K562 (cell line): ENCODE measurements at regions not wholly inside any gene's neighbourhood (a gene's known extent, or its start where the extent isn't known, plus 50 kb on each side); places are given as distances from the start of the nearest gene placed in this dataset.

Experiments
- ATAC-seq: fragments of 200-7000 bp; cut with Tn5 transposase; 3 replicates; pipeline ENCODE4 v1.9.1; 2020; ENCODE audit warnings: moderate library complexity
- BruUV-seq: library from RNA; stranded (reverse); fragments of 400-500 nt; replicated peaks from 2 replicates; lab custom pipeline; 2021; lab: Mats Ljungman, UMichigan
- CTCF ChIA-PET: fragments of 300-600 bp; formaldehyde crosslinking; extraction: SDS; loops from one replicate; lab custom pipeline; 2021; ENCODE audit warnings: low intra/inter-chr PET ratio; lab: Yijun Ruan, JAX
- POLR2A ChIA-PET: fragments of 300-600, 350-650 bp; sonication (Branson Sonifier 250); formaldehyde crosslinking; extraction: SDS; loops from one replicate; lab custom pipeline; 2021; ENCODE audit warnings: antibody characterized with exemption, inconsistent platforms; lab: Yijun Ruan, JAX
- DNase-seq, 4 experiments: peaks; one replicate each; pipeline versions ENCODE4 v3.0.0 to v3.0.0-alpha.2; 2011 to 2018; ENCODE audit warnings: low spot score in 3 of 4, mixed read lengths in 3 of 4; ENCODE audit errors: extremely low read depth in 1 of 4
- FAIRE-seq: peaks from 2 replicates; lab custom pipeline; 2011; peaks lifted over from hg19 to GRCh38; lab: Jason Lieb, UNC
- H2AFZ ChIP-seq: 2 replicates; pipeline ENCODE4 v1.6.0; 2011; ENCODE audit warnings: low read depth, low read length, control low read depth, inconsistent platforms
- H3K27ac ChIP-seq: fragments of 200-600 bp; 3 replicates; pipeline ENCODE4 v1.8.0; 2011; ENCODE audit warnings: low read depth, mild to moderate bottlenecking, control low read depth, inconsistent platforms, low read length, moderate library complexity, mixed read lengths; ENCODE audit errors: extremely low read depth
- H3K27me3 ChIP-seq, 2 experiments: fragments of 300-600 bp in 1 of 2; 2 replicates in 1 of 2; 3 replicates in 1 of 2; pipeline versions ENCODE4 v1.6.0 to v1.8.0; 2011; ENCODE audit warnings: inconsistent platforms in 2 of 2, low read length in 2 of 2, mild to moderate bottlenecking in 1 of 2, mixed read lengths in 1 of 2, moderate library complexity in 1 of 2; ENCODE audit not compliant: control insufficient read depth in 2 of 2, insufficient read depth in 2 of 2
- H3K36me3 ChIP-seq: fragments of 300-600 bp; 3 replicates; pipeline ENCODE4 v1.8.0; 2011; ENCODE audit warnings: mild to moderate bottlenecking, low read length, inconsistent platforms; ENCODE audit not compliant: control insufficient read depth, insufficient read depth
- H3K4me1 ChIP-seq, 2 experiments: fragments of 200-600 bp in 1 of 2; replicated peaks in 1 of 2; 2 replicates in 1 of 2; 3 replicates in 1 of 2; pipeline versions ENCODE4 v1.5.1 to v1.8.0; 2011; ENCODE audit warnings: inconsistent platforms in 2 of 2, low read length in 2 of 2, mild to moderate bottlenecking in 1 of 2, mixed read lengths in 1 of 2, moderate library complexity in 1 of 2; ENCODE audit not compliant: control insufficient read depth in 2 of 2, insufficient read depth in 2 of 2
- H3K4me2 ChIP-seq: 2 replicates; pipeline ENCODE4 v1.6.1; 2011; ENCODE audit warnings: low read length, control low read depth, inconsistent platforms, mixed read lengths; ENCODE audit not compliant: insufficient read depth
- H3K4me3 ChIP-seq: fragments of 200-600 bp; sonication (generic), shearing (Covaris generic); 2 replicates; pipeline ENCODE4 v1.5.1; 2016; ENCODE audit warnings: control low read depth, inconsistent platforms
- H3K79me2 ChIP-seq: fragments of 200-600 bp; 3 replicates; pipeline ENCODE4 v1.8.0; 2011; ENCODE audit warnings: low read length, inconsistent platforms; ENCODE audit not compliant: control insufficient read depth, insufficient read depth
- H3K9ac ChIP-seq, 2 experiments: 2 replicates each; pipeline versions ENCODE4 v1.6.0 to v1.6.1; 2011; ENCODE audit warnings: low read depth in 2 of 2, low read length in 2 of 2, control low read depth in 1 of 2, inconsistent platforms in 1 of 2, mild to moderate bottlenecking in 1 of 2, mixed read lengths in 1 of 2; ENCODE audit not compliant: insufficient read depth in 1 of 2
- H3K9me1 ChIP-seq: one replicate; pipeline ENCODE4 v1.6.0; 2011; ENCODE audit warnings: inconsistent platforms, mild to moderate bottlenecking, low read length, moderate library complexity; ENCODE audit not compliant: control insufficient read depth, insufficient read depth
- H3K9me3 ChIP-seq: replicated peaks from 2 replicates; pipeline ENCODE4 v1.5.1; 2011; ENCODE audit warnings: low read depth, low read length, inconsistent platforms; ENCODE audit not compliant: control insufficient read depth, insufficient read depth
- H4K20me1 ChIP-seq: replicated peaks from 2 replicates; pipeline ENCODE4 v1.6.1; 2011; ENCODE audit warnings: low read length, inconsistent platforms, mixed read lengths; ENCODE audit not compliant: control insufficient read depth, insufficient read depth
- WGBS: fragments of 100-300 bp; shearing (Covaris generic); methylation state at CpG from one replicate; pipeline ENCODE4 v1.1.6; 2016; ENCODE audit warnings: low coverage, mixed read lengths; ENCODE audit not compliant: insufficient coverage; ENCODE audit errors: missing lambda C conversion rate; 5-methylcytosine and 5-hydroxymethylcytosine counted together
- in situ Hi-C: fragments of 300-500 bp; cut with MboI; formaldehyde crosslinking; loops from 4 replicates; pipeline ENCODE4 v1.15.0; 2018; ENCODE audit warnings: inconsistent platforms, mixed read lengths
- intact Hi-C: fragments of 100-400 bp; cut with micrococcal nuclease; formaldehyde crosslinking; loops from 2 replicates; pipeline ENCODE4 v1.14.2; 2022
- TF ChIP-seq, protein P1 (sequence below): fragments of 450-650 bp; IDR thresholded peaks from one replicate; pipeline ENCODE4 v1.6.1; 2018; ENCODE audit warnings: mild to moderate bottlenecking, moderate library complexity; ENCODE audit not compliant: partially characterized antibody
- TF ChIP-seq, protein P2 (sequence below): fragments of 250-450 bp; sonication (Bioruptor Pico); IDR thresholded peaks from 2 replicates; pipeline ENCODE4 v1.9.0; 2021; ENCODE audit warnings: mild to moderate bottlenecking
- TF ChIP-seq, protein P3 (sequence below): sonication (generic); formaldehyde crosslinking; IDR thresholded peaks from 2 replicates; pipeline ENCODE4 v1.8.0; 2023; ENCODE audit warnings: missing genetic modification reagents, mild to moderate bottlenecking, borderline replicate concordance

DNA sequence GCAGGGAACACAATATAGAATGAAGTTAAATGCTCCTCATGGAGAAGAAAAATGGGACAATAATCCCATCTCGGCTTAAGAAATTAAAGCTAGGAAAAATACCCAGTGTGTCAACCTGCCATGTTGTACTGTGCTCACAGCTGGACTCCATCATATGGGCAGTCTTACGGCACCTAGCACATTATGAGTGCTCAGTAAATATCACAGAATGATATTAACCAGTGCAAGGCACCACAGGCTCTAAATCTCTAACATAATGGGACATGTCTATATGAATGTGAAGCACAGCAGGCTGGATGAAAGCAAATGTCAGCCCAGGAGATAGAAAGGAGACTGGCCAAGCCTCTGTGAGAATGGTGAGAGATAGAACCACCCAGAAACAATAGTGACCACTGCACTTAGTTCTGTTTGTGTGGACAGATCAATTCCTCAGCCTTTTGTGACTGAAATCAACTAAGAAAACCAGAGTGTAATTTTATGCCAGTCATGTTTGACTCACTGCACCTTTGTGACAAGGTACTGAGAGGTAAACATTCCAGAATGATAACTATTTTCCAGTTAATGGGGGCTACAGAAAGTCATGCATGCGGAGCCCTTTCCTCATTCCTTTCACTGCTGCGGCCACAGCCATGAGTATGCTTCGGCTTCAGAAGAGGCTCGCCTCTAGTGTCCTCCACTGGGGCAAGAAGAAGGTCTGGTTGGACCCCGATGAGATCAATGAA lies 140.4 kb upstream of the CDH6 start (continued):
- TF ChIP-seq, protein P1, sequence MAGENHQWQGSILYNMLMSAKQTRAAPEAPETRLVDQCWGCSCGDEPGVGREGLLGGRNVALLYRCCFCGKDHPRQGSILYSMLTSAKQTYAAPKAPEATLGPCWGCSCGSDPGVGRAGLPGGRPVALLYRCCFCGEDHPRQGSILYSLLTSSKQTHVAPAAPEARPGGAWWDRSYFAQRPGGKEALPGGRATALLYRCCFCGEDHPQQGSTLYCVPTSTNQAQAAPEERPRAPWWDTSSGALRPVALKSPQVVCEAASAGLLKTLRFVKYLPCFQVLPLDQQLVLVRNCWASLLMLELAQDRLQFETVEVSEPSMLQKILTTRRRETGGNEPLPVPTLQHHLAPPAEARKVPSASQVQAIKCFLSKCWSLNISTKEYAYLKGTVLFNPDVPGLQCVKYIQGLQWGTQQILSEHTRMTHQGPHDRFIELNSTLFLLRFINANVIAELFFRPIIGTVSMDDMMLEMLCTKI = no peak
- TF ChIP-seq, protein P2, sequence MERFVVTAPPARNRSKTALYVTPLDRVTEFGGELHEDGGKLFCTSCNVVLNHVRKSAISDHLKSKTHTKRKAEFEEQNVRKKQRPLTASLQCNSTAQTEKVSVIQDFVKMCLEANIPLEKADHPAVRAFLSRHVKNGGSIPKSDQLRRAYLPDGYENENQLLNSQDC (CRISPR knock-in tag) = no peak

GRCh38 chr5:31051316-31051715 lies 142.2 kb upstream of the CDH6 start:
- no peaks in the 10 kb centered on the region for H4K20me1 ChIP-seq
- H3K9ac ChIP-seq = no peak overlapping the region
- WGBS = 1% methylated on average over 4 of the region's 4 CpGs
- H2AFZ ChIP-seq = no peak overlapping the region
- H3K4me3 ChIP-seq = no peak overlapping the region
- CTCF ChIA-PET = no interaction called here
- H3K27ac ChIP-seq = no peak overlapping the region
- H3K4me2 ChIP-seq = no peak overlapping the region
- no peaks in the 10 kb centered on the region for H3K9me3 ChIP-seq
- no peaks in the 10 kb centered on the region for H3K36me3 ChIP-seq
- FAIRE-seq (no peak), DNase-seq (no peak), ATAC-seq (no peak)
- POLR2A ChIA-PET = no interaction called here
- in situ Hi-C loops (no loop called here), intact Hi-C loops (no loop called here)
- H3K27me3 ChIP-seq = no peaks in the 10 kb centered on the region
- H3K9me1 ChIP-seq = no peaks in the 10 kb centered on the region
- no peaks in the 10 kb centered on the region for H3K4me1 ChIP-seq
- no TSS peak for BruUV-seq
- H3K79me2 ChIP-seq = no peaks in the 10 kb centered on the region
- TF ChIP-seq, protein P3, sequence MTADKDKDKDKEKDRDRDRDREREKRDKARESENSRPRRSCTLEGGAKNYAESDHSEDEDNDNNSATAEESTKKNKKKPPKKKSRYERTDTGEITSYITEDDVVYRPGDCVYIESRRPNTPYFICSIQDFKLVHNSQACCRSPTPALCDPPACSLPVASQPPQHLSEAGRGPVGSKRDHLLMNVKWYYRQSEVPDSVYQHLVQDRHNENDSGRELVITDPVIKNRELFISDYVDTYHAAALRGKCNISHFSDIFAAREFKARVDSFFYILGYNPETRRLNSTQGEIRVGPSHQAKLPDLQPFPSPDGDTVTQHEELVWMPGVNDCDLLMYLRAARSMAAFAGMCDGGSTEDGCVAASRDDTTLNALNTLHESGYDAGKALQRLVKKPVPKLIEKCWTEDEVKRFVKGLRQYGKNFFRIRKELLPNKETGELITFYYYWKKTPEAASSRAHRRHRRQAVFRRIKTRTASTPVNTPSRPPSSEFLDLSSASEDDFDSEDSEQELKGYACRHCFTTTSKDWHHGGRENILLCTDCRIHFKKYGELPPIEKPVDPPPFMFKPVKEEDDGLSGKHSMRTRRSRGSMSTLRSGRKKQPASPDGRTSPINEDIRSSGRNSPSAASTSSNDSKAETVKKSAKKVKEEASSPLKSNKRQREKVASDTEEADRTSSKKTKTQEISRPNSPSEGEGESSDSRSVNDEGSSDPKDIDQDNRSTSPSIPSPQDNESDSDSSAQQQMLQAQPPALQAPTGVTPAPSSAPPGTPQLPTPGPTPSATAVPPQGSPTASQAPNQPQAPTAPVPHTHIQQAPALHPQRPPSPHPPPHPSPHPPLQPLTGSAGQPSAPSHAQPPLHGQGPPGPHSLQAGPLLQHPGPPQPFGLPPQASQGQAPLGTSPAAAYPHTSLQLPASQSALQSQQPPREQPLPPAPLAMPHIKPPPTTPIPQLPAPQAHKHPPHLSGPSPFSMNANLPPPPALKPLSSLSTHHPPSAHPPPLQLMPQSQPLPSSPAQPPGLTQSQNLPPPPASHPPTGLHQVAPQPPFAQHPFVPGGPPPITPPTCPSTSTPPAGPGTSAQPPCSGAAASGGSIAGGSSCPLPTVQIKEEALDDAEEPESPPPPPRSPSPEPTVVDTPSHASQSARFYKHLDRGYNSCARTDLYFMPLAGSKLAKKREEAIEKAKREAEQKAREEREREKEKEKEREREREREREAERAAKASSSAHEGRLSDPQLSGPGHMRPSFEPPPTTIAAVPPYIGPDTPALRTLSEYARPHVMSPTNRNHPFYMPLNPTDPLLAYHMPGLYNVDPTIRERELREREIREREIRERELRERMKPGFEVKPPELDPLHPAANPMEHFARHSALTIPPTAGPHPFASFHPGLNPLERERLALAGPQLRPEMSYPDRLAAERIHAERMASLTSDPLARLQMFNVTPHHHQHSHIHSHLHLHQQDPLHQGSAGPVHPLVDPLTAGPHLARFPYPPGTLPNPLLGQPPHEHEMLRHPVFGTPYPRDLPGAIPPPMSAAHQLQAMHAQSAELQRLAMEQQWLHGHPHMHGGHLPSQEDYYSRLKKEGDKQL (CRISPR knock-in tag) = no peak
